HG02943 (cell line): ENCODE measurements at regions not wholly inside any gene's neighbourhood (a gene's known extent, or its start where the extent isn't known, plus 50 kb on each side); places are given as distances from the start of the nearest gene placed in this dataset.

Experiments used
- ATAC-seq: cut with Tn5 transposase; IDR thresholded peaks from one replicate; pipeline ENCODE4 v1.9.1; 2021; ENCODE audit warnings: mild to moderate bottlenecking, low read depth, moderate library complexity; ENCODE audit not compliant: unreplicated experiment

DNA sequence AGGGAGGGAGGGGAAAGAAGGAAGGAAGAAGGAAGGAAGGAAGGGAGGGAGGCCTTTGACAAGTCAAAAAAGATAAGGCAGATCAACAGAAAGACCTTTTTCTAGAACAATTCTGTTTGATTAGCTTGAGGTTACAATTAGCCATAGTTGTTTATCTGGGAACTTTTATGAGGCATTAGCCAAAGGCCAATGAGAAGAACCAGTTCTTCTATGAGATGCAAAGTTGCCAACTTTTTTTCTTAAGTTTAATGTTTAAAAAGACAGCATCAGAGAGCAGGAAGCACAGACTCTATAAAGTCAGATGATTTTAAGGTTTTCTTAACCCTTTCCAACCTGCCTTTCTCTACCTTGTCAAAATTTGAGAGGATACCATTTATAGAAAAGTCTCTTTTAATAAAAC is 301.3 kb upstream of the NR2F2 start:
- no peak for ATAC-seq

DNA sequence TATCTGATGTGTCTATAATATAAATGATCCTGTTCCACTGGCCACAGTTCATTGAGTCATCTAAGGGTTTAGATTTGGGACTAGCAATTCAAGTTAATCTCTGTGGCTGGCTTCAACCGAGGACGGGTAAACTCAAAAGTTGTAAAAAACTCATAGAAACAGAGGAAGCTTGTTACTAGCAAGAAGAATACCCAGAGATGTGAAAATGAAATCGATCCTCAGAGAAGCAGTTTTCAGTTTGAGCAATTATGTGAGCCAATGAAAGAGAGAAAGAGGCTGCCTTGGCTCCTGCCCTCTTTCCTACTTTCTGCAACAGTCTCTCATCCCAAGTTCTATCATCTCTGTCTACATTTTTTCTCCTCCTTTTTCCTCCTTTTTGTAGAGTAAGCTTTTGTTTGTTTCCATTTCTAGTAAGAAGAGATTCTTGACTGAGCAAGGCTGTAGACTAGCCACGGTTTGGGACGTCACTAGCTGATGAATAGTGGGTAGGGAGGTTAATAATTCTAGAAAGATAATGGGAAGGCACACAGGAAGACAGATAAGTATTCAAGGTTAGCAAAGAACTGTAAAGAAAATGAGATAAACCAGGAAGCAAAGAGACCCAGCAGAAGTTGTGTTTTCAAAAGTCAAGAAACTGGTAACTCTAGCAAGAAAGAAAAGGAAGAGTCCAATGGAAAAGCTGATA is 298.9 kb upstream of the NR2F2 start:
- ATAC-seq: no peak

DNA sequence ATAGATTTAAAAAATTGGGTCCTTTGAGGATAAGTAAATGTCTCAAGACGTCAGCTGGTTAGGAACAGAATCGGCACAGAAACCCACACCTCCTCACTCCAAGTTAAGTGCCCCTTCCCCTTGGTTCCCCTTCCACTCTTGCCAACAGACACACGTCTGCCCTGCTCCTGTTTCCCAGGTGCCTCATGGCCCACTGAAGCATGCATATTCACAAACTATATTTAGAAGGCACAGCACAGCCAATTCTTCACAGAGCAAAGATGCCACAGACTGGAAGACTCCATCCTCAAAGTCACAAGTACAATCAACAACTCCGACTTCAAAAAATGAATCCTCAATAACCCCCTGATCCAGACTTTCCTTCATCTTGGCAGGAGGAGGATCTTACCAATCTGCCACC is 295.4 kb upstream of the NR2F2 start:
- no peak for ATAC-seq

- ATAC-seq: no peak
Observed at GRCh38 chr15:96035635-96036034, 294.9 kb upstream of the NR2F2 start.

GRCh38 chr15:96037584-96037983 is 292.9 kb upstream of the NR2F2 start:
- ATAC-seq: no peak

DNA sequence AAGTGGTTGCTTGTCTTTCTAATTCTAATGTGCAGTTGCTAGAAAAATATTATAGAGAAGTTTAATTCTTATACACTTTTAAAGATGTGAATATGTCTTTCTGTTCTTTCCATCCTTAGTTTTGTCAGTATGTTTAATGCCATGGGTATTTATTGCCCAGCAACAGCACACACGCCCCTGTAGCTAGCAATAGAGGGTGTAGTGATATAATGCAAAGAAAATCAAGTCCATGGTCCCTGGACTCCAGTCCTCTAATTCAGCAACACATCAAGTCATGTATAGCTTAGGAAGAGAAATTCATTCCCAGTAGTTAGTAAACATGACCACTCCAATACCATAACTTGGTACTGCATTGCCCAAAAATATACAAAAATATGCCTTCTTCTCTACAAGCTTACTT is 292.4 kb upstream of the NR2F2 start:
- no peak for ATAC-seq

DNA sequence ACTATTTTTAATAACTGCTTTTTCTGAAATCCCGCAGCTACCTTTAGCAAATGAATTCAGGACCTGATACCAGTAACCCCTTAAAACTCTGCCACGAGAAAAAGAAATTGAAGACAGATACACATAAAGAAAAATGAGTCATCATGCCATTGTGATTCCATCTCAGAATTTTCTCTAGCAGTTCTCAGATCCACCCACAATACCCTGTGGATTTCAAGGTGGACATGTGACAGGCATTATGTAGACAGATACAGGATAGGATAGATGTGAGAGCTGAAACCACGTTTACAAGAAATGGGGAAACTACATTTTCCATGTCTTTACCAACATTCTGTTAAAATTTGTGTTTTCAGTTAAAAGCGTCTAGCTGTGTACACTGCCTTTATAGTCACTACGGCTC is 291.9 kb upstream of the NR2F2 start:
- ATAC-seq: no peak

DNA sequence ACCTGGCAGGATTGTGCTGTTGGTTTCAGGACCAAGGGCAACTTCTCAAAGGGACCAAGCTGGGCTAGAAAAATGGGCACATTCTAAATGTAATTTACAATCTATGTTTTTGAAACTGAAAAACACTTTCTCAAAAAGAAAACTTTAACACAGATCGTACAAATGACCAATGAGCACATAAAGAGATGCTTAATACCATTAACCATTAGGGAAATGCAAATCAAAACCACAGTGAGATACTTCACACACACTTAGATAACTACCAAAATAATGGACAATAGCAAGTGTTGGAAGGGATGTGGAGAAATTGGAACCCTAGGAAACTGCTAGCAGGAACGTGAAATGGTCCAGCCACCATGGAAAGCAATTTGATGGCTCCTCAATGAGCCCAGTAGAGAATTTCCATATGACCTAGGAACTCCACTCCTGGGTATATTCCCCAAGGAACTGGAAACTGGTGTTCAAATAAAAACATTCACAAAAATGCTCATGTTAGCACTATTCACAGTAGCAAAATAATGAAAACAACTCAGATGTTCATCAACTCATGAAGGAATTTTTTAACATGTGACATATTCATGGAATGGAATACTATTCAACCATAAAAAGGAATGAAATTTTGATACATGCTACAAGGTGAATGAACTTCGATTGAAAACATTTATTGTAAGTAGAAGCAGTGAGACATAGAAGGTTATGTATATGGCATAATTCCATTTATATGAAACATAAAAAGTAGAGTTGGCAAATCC is 288.3 kb upstream of the NR2F2 start:
- ATAC-seq: no peak

GRCh38 chr15:96042734-96043224 is 287.7 kb upstream of the NR2F2 start:
- peak; percentile 81 for ATAC-seq

DNA sequence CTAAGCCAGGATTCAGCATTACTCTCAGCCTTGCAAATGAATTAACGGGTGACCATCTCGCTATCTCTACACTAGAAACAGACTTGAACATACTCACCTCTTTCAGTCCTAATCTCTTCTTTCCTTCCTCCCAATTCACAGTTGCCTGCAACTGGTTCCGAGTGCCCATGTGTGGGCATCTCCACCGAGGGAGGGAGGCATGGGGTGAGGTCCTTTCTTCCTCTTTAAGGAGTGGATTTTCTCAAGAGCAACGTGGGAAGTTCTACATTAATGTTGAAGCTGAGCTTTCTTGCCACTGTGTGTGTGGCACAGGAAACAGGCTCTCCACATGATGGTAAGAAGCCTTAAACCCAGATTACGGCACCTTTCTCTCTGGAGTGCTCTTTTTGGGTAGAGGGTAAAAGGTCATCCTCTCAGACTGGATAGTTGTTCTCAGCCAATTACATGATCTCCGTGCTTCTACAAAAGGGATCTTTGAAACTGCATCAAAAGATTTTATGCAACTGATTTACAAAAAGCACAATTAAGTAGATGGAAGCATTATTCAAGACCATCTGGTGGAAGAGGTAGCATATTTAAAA is 286.8 kb upstream of the NR2F2 start:
- no peak for ATAC-seq

DNA sequence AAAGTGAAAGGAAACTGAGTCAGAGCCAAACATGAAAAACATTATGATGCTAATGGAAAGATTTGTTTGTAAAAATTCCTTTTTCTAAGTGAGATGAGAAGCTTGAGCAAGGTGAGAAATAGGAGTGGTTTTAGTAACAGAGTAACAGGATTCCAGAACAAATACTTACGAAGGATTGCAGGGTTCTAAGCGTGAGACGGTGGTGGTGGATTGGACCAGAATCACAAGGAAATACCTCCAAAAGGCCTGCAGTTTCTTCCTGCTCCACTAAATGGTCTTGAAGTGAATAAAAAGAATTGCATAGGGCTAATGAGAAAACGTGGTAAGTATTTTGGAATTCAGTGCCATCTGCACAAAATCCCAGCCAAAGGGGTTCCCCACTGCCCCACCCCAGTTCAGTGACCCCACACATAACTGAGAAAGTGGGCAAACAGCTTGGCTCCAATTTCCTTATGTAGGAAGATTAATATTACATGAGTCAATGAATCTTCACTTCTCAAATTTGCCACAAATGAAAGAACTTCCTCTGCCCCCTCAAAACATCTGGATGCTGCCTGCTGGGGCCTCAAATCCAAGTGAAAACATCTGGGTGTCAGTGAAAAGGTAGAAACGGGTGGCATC is 283.8 kb upstream of the NR2F2 start:
- no peak for ATAC-seq

GRCh38 chr15:96047255-96047931 is 283.1 kb upstream of the NR2F2 start:
- no peak for ATAC-seq

GRCh38 chr15:96049323-96049722 is 281.2 kb upstream of the NR2F2 start:
- no peak for ATAC-seq

GRCh38 chr15:96049766-96050165 is 280.7 kb upstream of the NR2F2 start:
- no peak for ATAC-seq

- ATAC-seq: no peak
Observed at GRCh38 chr15:96051598-96051997, 278.9 kb upstream of the NR2F2 start.

- no peak for ATAC-seq
Observed at GRCh38 chr15:96052154-96052553, 278.3 kb upstream of the NR2F2 start.

DNA sequence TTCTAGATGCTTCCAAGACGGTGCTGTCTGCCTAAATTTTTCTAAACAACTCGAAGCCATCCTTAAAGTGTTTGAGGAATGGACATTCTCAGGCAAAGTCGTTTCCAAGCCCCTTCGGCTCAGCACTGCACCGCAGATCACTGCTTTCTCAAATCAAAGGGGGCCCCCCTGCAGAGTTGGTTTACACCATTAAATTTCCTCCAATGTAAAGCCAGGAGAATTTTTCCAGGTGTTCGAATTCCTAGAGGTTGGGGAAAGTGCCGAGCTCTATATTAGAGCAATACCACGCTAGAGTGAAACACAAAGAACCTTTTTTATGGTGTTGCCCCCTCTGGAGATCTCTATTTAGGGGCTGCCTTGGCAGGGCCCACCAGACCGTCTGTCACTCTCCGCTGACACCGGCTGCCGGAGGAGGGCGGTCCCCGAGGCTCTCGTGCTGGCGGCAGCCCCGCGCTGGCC is 277.9 kb upstream of the NR2F2 start:
- ATAC-seq: no peak

- no peak for ATAC-seq
Observed at GRCh38 chr15:96053031-96053780, 277.3 kb upstream of the NR2F2 start.

GRCh38 chr15:96053781-96054428 is 276.6 kb upstream of the NR2F2 start:
- ATAC-seq: no peak
